H1 (cell line): ENCODE measurements at regions not wholly inside any gene's neighbourhood (a gene's known extent, or its start where the extent isn't known, plus 50 kb on each side); places are given as distances from the start of the nearest gene placed in this dataset.
A peak's percentile ranks its signal among the peaks of the same experiment; 100 is the strongest.

ENCODE experiments used
- CTCF ChIA-PET: fragments of 300-600 bp; sonication (Branson Sonifier 250); formaldehyde crosslinking; loops from one replicate; lab custom pipeline; 2021; ENCODE audit not compliant: partially characterized antibody; lab: Charles Lee
- POLR2A ChIA-PET: fragments of 300-600 bp; sonication (Branson Sonifier 250); formaldehyde crosslinking; loops from one replicate; lab custom pipeline; 2021; ENCODE audit warnings: inconsistent platforms; ENCODE audit not compliant: partially characterized antibody; lab: Charles Lee
- DNase-seq, 2 experiments: peaks; one replicate each; pipeline versions ENCODE4 v3.0.0 to v3.0.0-alpha.2; 2010 to 2022; ENCODE audit warnings: low spot score in 2 of 2, low read depth in 1 of 2, mixed read lengths in 1 of 2
- FAIRE-seq: peaks from 2 replicates; lab custom pipeline; 2011; peaks lifted over from hg19 to GRCh38; lab: Jason Lieb, UNC
- H2AFZ ChIP-seq: 2 replicates; pipeline ENCODE4 v1.8.1; 2012; ENCODE audit warnings: low read length, inconsistent platforms
- H2AK5ac ChIP-seq: 2 replicates; pipeline ENCODE4 v1.6.1; 2013; ENCODE audit warnings: low read depth, low read length
- H2BK120ac ChIP-seq: replicated peaks from 2 replicates; pipeline ENCODE3; 2013; ENCODE audit warnings: low read depth, low read length, inconsistent platforms
- H2BK12ac ChIP-seq: 2 replicates; pipeline ENCODE4 v1.6.1; 2013; ENCODE audit warnings: low read depth, low read length
- H2BK15ac ChIP-seq: 2 replicates; pipeline ENCODE4 v1.6.1; 2013; ENCODE audit warnings: low read length
- H2BK20ac ChIP-seq: 2 replicates; pipeline ENCODE4 v1.6.1; 2013; ENCODE audit warnings: low read length
- H2BK5ac ChIP-seq: 2 replicates; pipeline ENCODE4 v1.6.1; 2013; ENCODE audit warnings: low read depth, low read length
- H3K14ac ChIP-seq: 2 replicates; pipeline ENCODE4 v1.6.1; 2013; ENCODE audit warnings: inconsistent platforms; ENCODE audit not compliant: insufficient read length
- H3K18ac ChIP-seq: 2 replicates; pipeline ENCODE4 v1.6.1; 2013; ENCODE audit warnings: low read length; ENCODE audit errors: extremely low read depth
- H3K23ac ChIP-seq: 2 replicates; pipeline ENCODE4 v1.6.1; 2013; ENCODE audit warnings: inconsistent platforms; ENCODE audit not compliant: insufficient read length
- H3K23me2 ChIP-seq: 2 replicates; pipeline ENCODE4 v1.6.1; 2013; ENCODE audit warnings: low read depth, low read length
- H3K27ac ChIP-seq: 2 replicates; pipeline ENCODE4 v1.6.1; 2011; ENCODE audit warnings: low read depth, low read length, inconsistent platforms
- H3K27me3 ChIP-seq, 4 experiments: replicated peaks in 1 of 4; 1 replicate in 1 of 4; 2 replicates in 3 of 4; pipeline versions ENCODE4 v1.6.1 to v1.8.1; 2011 to 2013; ENCODE audit warnings: low read length in 3 of 4, mild to moderate bottlenecking in 3 of 4, inconsistent platforms in 2 of 4, mixed read lengths in 2 of 4, moderate library complexity in 1 of 4; ENCODE audit not compliant: control insufficient read depth in 3 of 4, insufficient read depth in 3 of 4; ENCODE audit errors: extremely low read depth in 1 of 4
- H3K36me3 ChIP-seq, 4 experiments: 2 replicates each; pipeline versions ENCODE4 v1.6.1 to v1.8.1; 2011 to 2013; ENCODE audit warnings: mild to moderate bottlenecking in 4 of 4, low read length in 3 of 4, moderate library complexity in 2 of 4, control low read depth in 1 of 4, inconsistent platforms in 1 of 4; ENCODE audit not compliant: insufficient read depth in 4 of 4, control insufficient read depth in 2 of 4
- H3K4ac ChIP-seq: replicated peaks from 2 replicates; pipeline ENCODE3; 2013; ENCODE audit warnings: low read length, low read depth, mixed read lengths, inconsistent platforms; ENCODE audit not compliant: insufficient read length
- H3K4me1 ChIP-seq, 4 experiments: replicated peaks in 1 of 4; 1 replicate in 1 of 4; 2 replicates in 3 of 4; pipeline versions ENCODE4 v1.6.1 to v1.8.1; 2011 to 2013; ENCODE audit warnings: low read length in 3 of 4, inconsistent platforms in 2 of 4, mixed read lengths in 1 of 4; ENCODE audit not compliant: insufficient read depth in 4 of 4, control insufficient read depth in 3 of 4
- H3K4me2 ChIP-seq, 2 experiments: 2 replicates each; pipeline versions ENCODE4 v1.6.1 to v1.8.1; 2011 to 2013; ENCODE audit warnings: low read depth in 2 of 2, low read length in 2 of 2, control low read depth in 1 of 2, inconsistent platforms in 1 of 2, mild to moderate bottlenecking in 1 of 2; ENCODE audit not compliant: insufficient read depth in 1 of 2
- H3K4me3 ChIP-seq, 4 experiments: fragments of 200-600, 300-600 bp in 1 of 4; sonication (generic), shearing (Covaris generic), sonication (Bioruptor Twin) in 1 of 4; 2 replicates each; pipeline versions ENCODE4 v1.5.1 to v1.8.1; 2011 to 2016; ENCODE audit warnings: low read length in 4 of 4, low read depth in 3 of 4, control low read depth in 2 of 4, inconsistent platforms in 2 of 4, mild to moderate bottlenecking in 2 of 4, mixed read lengths in 1 of 4, moderate library complexity in 1 of 4; ENCODE audit not compliant: insufficient read depth in 2 of 4; ENCODE audit errors: extremely low read depth in 1 of 4
- H3K56ac ChIP-seq: replicated peaks from 2 replicates; pipeline ENCODE3; 2013; ENCODE audit warnings: low read depth, mild to moderate bottlenecking, mixed read lengths, low read length, inconsistent platforms; ENCODE audit not compliant: insufficient read length
- H3K79me1 ChIP-seq: 2 replicates; pipeline ENCODE4 v1.6.1; 2013; ENCODE audit warnings: low read depth, low read length, control low read depth
- H3K79me2 ChIP-seq, 2 experiments: 2 replicates each; pipeline versions ENCODE4 v1.6.1 to v1.8.1; 2012 to 2013; ENCODE audit warnings: low read length in 2 of 2, mild to moderate bottlenecking in 2 of 2, inconsistent platforms in 1 of 2; ENCODE audit not compliant: insufficient read depth in 2 of 2, control insufficient read depth in 1 of 2
- H3K9ac ChIP-seq, 4 experiments: replicated peaks in 1 of 4; 1 replicate in 1 of 4; 2 replicates in 3 of 4; pipeline versions ENCODE4 v1.6.1 to v1.8.1; 2011 to 2013; ENCODE audit warnings: low read depth in 3 of 4, low read length in 3 of 4, control low read depth in 2 of 4, mild to moderate bottlenecking in 2 of 4, moderate library complexity in 2 of 4, inconsistent platforms in 1 of 4; ENCODE audit errors: extremely low read depth in 1 of 4
- H3K9me3 ChIP-seq, 2 experiments: 2 replicates each; pipeline versions ENCODE4 v1.6.1 to v1.8.1; 2012 to 2013; ENCODE audit warnings: mild to moderate bottlenecking in 2 of 2, moderate library complexity in 2 of 2, control low read depth in 1 of 2, inconsistent platforms in 1 of 2, low read depth in 1 of 2, low read length in 1 of 2, mixed read lengths in 1 of 2; ENCODE audit not compliant: insufficient read depth in 2 of 2
- H4K20me1 ChIP-seq, 2 experiments: replicated peaks in 1 of 2; 2 replicates each; pipeline versions ENCODE3 to v1.8.1; 2011 to 2013; ENCODE audit warnings: inconsistent platforms in 2 of 2, low read length in 2 of 2, mild to moderate bottlenecking in 1 of 2; ENCODE audit not compliant: insufficient read depth in 2 of 2, control insufficient read depth in 1 of 2
- H4K5ac ChIP-seq: 2 replicates; pipeline ENCODE4 v1.6.1; 2013; ENCODE audit warnings: low read length, low read depth, mixed read lengths, inconsistent platforms; ENCODE audit not compliant: insufficient read length
- H4K8ac ChIP-seq: 2 replicates; pipeline ENCODE4 v1.8.0; 2013; ENCODE audit warnings: mild to moderate bottlenecking, moderate library complexity, low read length, inconsistent platforms; ENCODE audit not compliant: insufficient read depth; ENCODE audit errors: extremely low read depth
- H4K91ac ChIP-seq: replicated peaks from 2 replicates; pipeline ENCODE3; 2013; ENCODE audit warnings: low read length, mixed read lengths, inconsistent platforms; ENCODE audit not compliant: insufficient read length
- CTCF ChIP-seq, 3 experiments: IDR thresholded peaks; 1 replicate in 2 of 3; 2 replicates in 1 of 3; pipeline versions ENCODE4 v1.5.1 to v1.6.1; 2011; ENCODE audit warnings: low read length in 3 of 3, mild to moderate bottlenecking in 3 of 3, inconsistent platforms in 2 of 3, low read depth in 1 of 3, moderate library complexity in 1 of 3; ENCODE audit not compliant: insufficient read depth in 1 of 3; ENCODE audit errors: control extremely low read depth in 1 of 3
- RAD21 ChIP-seq, 2 experiments: IDR thresholded peaks in 1 of 2; conservative IDR thresholded peaks in 1 of 2; 2 replicates each; pipeline ENCODE4 v1.6.1; 2011; ENCODE audit warnings: low read depth in 2 of 2, low read length in 2 of 2, improper control_type of control experiment in 1 of 2, inconsistent platforms in 1 of 2, mild to moderate bottlenecking in 1 of 2, moderate library complexity in 1 of 2
- SIN3A ChIP-seq, 2 experiments: IDR thresholded peaks in 1 of 2; conservative IDR thresholded peaks in 1 of 2; 2 replicates each; pipeline ENCODE4 v1.6.1; 2011 to 2012; ENCODE audit warnings: low read length in 2 of 2, improper control_type of control experiment in 1 of 2, low read depth in 1 of 2, mild to moderate bottlenecking in 1 of 2
- WGBS, 2 experiments: shearing (Covaris generic) in 1 of 2; methylation state at CpG; one replicate each; pipeline versions ENCODE4 v1.1.6 to v1.1.7; 2013 to 2015; ENCODE audit warnings: low lambda C conversion rate in 2 of 2, mixed read lengths in 2 of 2, inconsistent platforms in 1 of 2, low coverage in 1 of 2, missing lambda C conversion rate in 1 of 2; ENCODE audit not compliant: insufficient replicate concordance in 2 of 2, insufficient coverage in 1 of 2, insufficient read length in 1 of 2; ENCODE audit errors: extremely low coverage in 1 of 2, missing lambda C conversion rate in 1 of 2; 5-methylcytosine and 5-hydroxymethylcytosine counted together

- Histone ChIP-seq H3K23ac (no peak overlapping the region), H3K56ac (no peak overlapping the region), H3K79me1 (no peaks in the 10 kb centered on the region), H3K9me3 (no peaks in the 10 kb centered on the region), H3K9ac (no peak overlapping the region), H2BK20ac (no peak overlapping the region), H4K8ac (no peak overlapping the region), H2AFZ (peak overlapping the region; percentile 84; the same call in 1 of the 2 replicates), H3K36me3 (no peaks in the 10 kb centered on the region), H3K27ac (no peak overlapping the region), H3K27me3 (no peaks in the 10 kb centered on the region), H2BK12ac (no peak overlapping the region), H3K4me3 (no peak overlapping the region), H3K79me2 (no peaks in the 10 kb centered on the region), H2BK120ac (no peak overlapping the region), H3K18ac (no peak overlapping the region), H4K5ac (no peak overlapping the region), H2AK5ac (no peak overlapping the region), H3K4me2 (no peak overlapping the region), H4K91ac (no peak overlapping the region), H4K20me1 (no peaks in the 10 kb centered on the region), H2BK15ac (no peak overlapping the region), H3K23me2 (no peaks in the 10 kb centered on the region), H3K14ac (no peak overlapping the region), H3K4me1 (no peaks in the 10 kb centered on the region), H3K4ac (no peak overlapping the region), H2BK5ac (no peak overlapping the region)
- DNase-seq (peak; percentile 27 to 55), FAIRE-seq (no peak)
- TF ChIP-seq CTCF (IDR thresholded peaks at IDR 0.05; ENCODE audit: control extremely low read depth in 1 of 3, insufficient read depth in 1 of 3, low read depth in 1 of 3, low read length in 3 of 3) (peak; percentile 54 to 66 (median 65)), RAD21 (IDR thresholded peaks at IDR 0.05 in 1 of 2, conservative IDR thresholded peaks at IDR 0.05 in 1 of 2; ENCODE audit: low read depth in 2 of 2, low read length in 2 of 2) (peak; percentile 61 to 67), SIN3A (conservative IDR thresholded peaks at IDR 0.05 in 1 of 2, IDR thresholded peaks at IDR 0.05 in 1 of 2; ENCODE audit: low read depth in 1 of 2, low read length in 2 of 2) (no peak)
- ChIA-PET POLR2A (no interaction called here), CTCF (interaction anchor here (0.7 to 2.3 kb wide), 16 partner anchors 10 to 813 kb away, joined by 3 to 39 read pairs (median 3); no protein-coding TSS in a partner anchor)
- WGBS, 2 experiments, result 47% methylated on average over 7 of the region's 7 CpGs; no CpG with 5 or more reads in 1 of the 2 experiments
Observed at GRCh38 chr9:11149065-11149464, 536.3 kb upstream of the PTPRD start.
